ENCODE measurements at regions not wholly inside any gene's neighbourhood (a gene's known extent, or its start where the extent isn't known, plus 50 kb on each side); places are given as distances from the start of the nearest gene placed in this dataset.

DNA sequence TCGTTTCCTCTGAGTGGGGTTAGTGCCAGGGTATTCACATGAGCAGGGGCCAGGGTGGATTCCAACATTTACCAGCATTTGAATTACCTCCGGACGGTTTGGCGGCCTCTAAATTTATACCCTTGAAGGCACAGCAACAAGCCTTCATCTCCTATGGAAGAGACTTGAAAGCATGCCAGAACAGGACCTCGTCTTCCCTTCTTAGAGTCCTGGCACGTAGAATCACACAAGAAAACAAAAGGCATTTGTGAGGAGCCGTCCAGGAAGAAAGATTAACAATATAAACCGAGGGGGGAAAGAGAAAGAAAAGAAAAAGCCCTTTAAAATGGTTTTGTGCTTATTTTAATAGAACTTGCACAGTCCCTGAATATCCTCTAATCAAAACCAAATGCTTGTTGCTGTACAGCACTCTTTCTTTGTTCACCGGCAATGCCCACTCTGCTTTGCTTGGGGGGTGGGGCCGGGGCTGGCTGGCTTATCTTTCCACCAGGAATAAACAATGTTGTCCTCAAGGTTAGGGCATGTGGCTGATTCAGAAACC is 575.8 kb upstream of the ZNF462 start:
- no peak for DNase-seq

- DNase-seq = no peak
Measured at GRCh38 chr9:106287731-106288130, 575.2 kb upstream of the ZNF462 start.

GRCh38 chr9:106288689-106289088 is 574.3 kb upstream of the ZNF462 start:
- no peak for DNase-seq

GRCh38 chr9:106291786-106292185 is 571.2 kb upstream of the ZNF462 start:
- DNase-seq = no peak

DNA sequence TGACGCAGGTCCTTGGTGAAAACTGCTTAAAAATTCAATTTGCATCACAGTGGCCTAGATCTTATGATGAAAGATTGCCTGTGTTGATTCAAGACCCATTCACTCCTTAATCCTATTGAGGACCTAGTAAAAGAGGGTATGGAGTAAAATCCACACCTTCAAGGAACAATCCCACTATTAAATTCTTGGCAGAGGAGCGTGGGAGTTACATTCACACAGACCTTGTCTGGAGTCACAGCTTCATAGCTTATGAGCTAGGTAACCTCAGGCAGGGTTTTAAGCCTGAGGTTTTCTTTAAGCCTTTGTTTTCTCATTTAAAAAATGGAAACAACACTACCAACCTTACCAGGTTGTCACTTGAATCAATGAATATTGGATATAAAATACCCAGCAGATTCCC is 566.5 kb upstream of the ZNF462 start:
- no peak for DNase-seq

DNA sequence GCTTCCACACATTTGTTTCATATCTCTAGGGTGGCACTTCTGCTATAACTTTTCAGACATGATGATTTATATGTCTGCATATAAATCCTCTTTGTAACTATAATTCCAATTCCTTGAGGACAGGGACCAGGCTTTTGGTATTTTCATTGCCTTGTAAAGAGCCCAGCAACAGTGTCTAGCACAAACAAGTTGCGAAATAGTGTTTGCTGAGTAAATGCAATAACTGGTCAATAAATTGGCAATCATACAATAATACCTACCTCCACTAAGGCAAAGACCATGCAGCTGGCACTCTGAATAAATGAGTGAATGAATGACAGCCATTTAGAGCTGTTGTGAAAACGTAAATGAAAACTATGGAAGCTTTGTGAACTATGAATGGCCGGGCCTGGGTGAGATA is 564.0 kb upstream of the ZNF462 start:
- DNase-seq = no peak

GRCh38 chr9:106304401-106304920 is 558.5 kb upstream of the ZNF462 start:
- no peak for DNase-seq

DNA sequence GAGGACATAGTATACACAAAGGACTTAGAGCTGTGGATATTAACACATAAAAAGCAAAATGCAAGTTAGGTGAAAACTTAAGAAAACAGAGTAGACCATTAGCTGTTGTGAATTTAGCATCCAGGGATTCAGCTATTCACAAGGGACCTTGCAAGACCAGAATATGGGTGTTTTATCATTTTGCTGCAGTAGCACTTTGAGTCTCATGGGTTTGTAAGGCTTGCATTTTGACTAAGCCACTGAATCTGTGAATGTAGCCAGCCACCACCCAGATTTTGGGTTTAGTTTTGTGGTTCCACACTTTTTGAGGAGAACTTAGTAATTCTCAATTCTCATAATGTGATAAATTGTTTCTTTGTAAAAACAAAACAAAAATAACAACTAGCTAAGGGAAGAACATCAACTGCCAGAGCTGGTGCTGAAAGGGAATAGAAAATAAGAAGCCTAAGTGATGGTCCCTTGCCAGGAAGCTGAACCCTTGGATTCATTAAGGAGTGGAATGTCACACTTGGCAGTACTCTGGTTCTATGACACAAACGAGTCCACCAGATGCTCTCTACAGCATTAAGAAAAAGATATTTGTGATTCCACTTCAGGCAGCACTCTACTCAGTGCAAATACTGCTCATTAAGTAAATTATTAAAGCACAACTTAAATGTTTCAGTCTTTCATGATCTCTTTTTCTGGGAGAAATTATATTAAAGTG is 557.4 kb upstream of the ZNF462 start:
- no peak for DNase-seq

- DNase-seq = no peak
Measured at GRCh38 chr9:106307670-106308069, 555.3 kb upstream of the ZNF462 start.

DNA sequence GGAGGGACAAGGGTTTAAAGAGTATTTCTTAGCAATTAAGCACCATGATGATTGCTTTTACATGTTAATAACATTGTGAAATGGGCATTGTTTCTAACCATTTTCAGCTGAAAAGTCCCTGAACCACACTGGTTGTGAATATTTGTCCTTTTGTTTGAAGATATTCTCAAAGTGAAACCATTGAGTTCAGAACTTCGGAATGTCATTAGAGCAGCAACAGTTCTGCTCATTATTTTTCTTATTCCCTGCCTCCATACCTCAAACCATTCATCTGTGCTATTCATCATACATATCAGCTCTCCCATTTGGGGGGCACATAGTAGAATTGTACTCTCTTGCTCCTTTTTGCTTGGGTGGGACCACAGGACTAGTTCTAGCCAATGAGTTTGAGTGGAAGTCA is 553.0 kb upstream of the ZNF462 start:
- DNase-seq = no peak

- no peak for DNase-seq
Measured at GRCh38 chr9:106310782-106311181, 552.2 kb upstream of the ZNF462 start.

- no peak for DNase-seq
Measured at GRCh38 chr9:106312906-106313305, 550.1 kb upstream of the ZNF462 start.

- DNase-seq = no peak
Measured at GRCh38 chr9:106314476-106314875, 548.5 kb upstream of the ZNF462 start.

DNA sequence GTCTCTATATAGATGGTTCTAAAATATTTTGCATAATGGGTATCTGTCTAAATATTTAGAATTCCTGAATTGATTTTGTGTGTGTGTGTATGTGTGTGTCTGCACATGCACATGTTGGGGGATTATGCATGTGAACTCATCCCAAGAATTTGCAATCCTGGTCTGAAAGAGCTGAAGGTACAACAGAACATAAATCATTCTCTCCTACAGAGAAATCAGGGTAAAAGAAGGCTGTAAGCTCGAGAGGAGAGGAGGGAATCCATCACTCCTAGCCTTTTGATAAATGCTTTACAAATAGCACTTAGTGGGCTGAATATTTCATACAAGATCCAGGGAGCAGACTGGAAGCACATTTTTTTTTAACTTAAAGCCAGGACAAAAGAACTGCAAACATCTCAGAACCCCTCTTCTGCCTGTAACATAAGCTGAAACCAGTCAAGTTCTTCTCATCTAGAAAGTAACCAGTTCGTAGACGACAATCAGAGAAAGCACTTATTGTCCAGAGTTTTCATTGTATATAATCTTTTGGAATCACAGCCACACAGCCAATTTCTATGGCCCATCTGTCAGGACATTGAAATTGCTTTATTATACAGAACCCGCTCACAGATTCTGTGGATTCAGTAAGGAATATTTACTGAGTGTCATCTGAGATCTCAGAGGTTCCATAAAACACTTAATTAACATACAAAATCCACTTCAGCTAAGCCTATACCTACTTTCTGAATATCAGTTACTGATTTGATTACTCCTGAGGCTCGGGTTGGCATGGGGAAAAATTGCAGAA is 541.4 kb upstream of the ZNF462 start:
- DNase-seq = no peak

DNA sequence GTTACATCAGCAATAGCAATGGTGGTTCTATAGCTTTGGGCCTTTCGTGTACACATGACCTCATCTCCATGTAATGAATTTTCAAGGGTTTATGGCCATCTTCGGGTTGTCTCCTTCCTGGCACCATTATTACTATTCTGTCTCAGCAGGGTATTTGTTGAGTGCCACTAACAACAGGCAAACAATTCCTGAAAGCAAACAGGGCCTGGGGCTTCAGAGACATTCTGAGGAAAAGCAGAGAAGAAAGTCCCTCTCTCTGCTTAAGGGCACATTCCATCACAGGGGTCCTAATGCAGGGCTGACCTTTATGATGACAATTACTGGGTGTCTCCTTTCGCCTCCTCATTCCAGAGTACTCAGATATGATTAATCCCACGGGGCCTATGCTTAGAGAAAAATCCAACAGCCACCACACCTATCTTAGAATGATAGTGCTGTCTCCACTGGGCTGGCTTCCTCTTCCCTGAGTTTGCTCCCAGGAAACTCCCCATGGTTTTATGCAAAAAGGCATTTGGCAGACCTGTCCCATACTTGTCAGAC is 540.2 kb upstream of the ZNF462 start:
- no peak for DNase-seq

- no peak for DNase-seq
Measured at GRCh38 chr9:106324053-106324585, 538.8 kb upstream of the ZNF462 start.

DNA sequence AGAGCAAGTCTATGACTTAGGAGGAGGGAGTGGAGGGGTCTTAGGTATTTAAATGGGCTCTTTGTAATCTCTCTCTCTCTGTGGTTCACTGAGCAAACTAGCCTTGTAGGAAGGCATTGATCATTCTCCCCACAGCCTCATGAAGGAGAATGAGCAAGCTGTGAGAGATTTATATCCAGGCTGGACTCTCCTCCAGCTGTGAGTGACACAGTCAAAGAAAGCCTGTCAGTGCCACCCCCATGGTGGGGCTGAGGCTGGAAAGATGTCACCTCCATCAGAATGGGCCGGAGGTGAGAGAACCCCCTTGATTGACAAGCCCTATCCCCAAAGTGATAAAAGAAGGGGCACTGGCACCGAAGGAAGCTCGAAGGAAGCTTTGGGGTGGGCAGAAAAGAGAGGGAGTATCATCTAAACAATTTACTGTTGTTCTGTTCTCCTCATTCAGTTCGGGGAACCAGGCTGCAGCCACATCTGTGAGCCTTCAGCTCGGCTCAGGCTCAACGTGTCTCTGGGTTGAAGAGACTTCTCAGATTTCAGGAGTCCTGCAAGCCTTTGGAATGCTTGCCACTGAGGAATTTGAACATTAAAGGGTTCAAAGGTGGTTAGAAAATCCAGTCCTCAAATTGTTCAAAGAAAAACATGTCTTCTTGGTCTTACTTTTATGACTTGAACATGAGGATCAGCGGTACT is 538.2 kb upstream of the ZNF462 start:
- no peak for DNase-seq

DNA sequence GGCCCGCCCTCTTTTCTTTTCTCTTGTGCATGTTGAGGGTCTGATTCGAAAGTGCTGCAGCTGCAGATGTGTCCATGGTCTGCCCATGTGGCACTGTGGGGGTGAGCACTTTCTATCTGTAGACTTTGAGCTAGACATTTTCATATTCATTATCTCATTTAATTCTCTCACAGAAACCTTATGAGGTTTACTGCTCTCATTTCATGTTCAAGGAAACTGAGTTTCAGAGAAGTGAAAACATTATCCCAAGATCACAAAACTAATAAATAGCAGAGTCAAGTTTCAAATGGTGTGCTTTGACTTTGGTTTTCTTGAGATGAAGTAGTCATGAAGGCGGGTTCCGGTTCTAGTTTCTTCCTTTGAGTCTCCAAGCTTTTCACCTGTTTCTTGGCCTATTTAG is 536.5 kb upstream of the ZNF462 start:
- DNase-seq = no peak

DNA sequence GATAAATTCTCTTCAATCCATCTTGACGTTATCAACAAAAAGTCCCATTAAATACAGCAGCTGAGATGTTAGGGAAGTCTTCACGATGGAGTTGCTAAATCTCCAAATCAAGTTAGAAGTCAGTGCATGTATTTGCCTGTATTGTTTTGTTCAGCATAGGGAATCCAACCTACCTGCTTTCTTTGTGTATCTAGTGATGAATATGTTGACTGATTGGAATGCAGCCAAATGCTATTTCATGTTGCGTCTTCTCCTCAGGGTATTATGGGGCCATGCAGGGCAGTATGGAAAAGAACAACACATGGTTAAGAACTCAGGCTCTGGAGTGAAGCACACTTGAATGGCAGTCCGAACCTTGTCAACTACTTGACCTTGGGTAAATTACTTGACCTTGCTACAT is 529.5 kb upstream of the ZNF462 start:
- DNase-seq = no peak

GRCh38 chr9:106334081-106334480 is 528.9 kb upstream of the ZNF462 start:
- DNase-seq = no peak

- no peak for DNase-seq
Measured at GRCh38 chr9:106339882-106340281, 523.1 kb upstream of the ZNF462 start.

DNA sequence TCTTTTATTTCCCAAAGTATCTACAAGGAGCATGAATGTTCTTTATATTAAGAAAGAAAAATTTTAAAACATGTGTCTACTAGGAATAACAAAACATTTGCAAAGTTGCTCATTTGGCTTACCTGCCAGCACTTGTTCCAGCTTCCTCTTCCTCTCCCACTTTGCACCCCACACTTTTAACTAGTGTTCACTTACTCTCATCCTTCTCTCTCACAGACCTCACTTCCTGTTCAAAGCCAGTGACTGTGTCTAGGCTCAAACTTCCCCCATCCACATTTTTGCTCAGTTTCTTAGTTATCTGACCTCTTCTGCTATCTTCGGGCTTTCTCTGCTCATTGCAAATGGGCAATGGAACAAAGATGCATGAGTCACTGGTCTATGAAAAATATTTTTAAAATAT is 512.2 kb upstream of the ZNF462 start:
- DNase-seq = no peak

- no peak for DNase-seq
Measured at GRCh38 chr9:106356924-106357323, 506.0 kb upstream of the ZNF462 start.
